HG03432 (cell line): ENCODE measurements at regions not wholly inside any gene's neighbourhood (a gene's known extent, or its start where the extent isn't known, plus 50 kb on each side); places are given as distances from the start of the nearest gene placed in this dataset.

Experiments used
- ATAC-seq: cut with Tn5 transposase; IDR thresholded peaks from one replicate; pipeline ENCODE4 v1.9.1; 2021; ENCODE audit warnings: mild to moderate bottlenecking, moderate library complexity; ENCODE audit not compliant: unreplicated experiment

- no peak for ATAC-seq
Observed at GRCh38 chr6:6780231-6780630, 191.7 kb downstream of the LY86 start.

- ATAC-seq: no peak
Observed at GRCh38 chr6:6781172-6781872, 192.8 kb downstream of the LY86 start.

GRCh38 chr6:6781873-6782227, 193.3 kb downstream of the LY86 start:
- no peak for ATAC-seq

GRCh38 chr6:6783721-6784120, 195.2 kb downstream of the LY86 start:
- no peak for ATAC-seq

GRCh38 chr6:6784514-6785162, 196.1 kb downstream of the LY86 start:
- ATAC-seq: no peak

GRCh38 chr6:6785163-6785521, 196.6 kb downstream of the LY86 start:
- ATAC-seq: no peak

- ATAC-seq: no peak
Observed at GRCh38 chr6:6788394-6789032, 200.0 kb downstream of the LY86 start.

GRCh38 chr6:6790393-6790792, 201.9 kb downstream of the LY86 start:
- ATAC-seq: no peak

GRCh38 chr6:6790891-6791290, 202.4 kb downstream of the LY86 start:
- no peak for ATAC-seq

- ATAC-seq: no peak
Observed at GRCh38 chr6:6793388-6794250, 205.1 kb downstream of the LY86 start.

GRCh38 chr6:6795393-6795792, 206.9 kb downstream of the LY86 start:
- ATAC-seq: no peak

- no peak for ATAC-seq
Observed at GRCh38 chr6:6796818-6797217, 208.3 kb downstream of the LY86 start.

GRCh38 chr6:6798448-6798860, 209.9 kb downstream of the LY86 start:
- ATAC-seq: peak; percentile 38

- ATAC-seq: no peak
Observed at GRCh38 chr6:6801005-6801335, 212.4 kb downstream of the LY86 start.

GRCh38 chr6:6801635-6802218, 213.2 kb downstream of the LY86 start:
- ATAC-seq: no peak

- ATAC-seq: peak; percentile 81
Observed at GRCh38 chr6:6803180-6803977, 214.9 kb downstream of the LY86 start.

- no peak for ATAC-seq
Observed at GRCh38 chr6:6804843-6805615, 216.5 kb downstream of the LY86 start.

- no peak for ATAC-seq
Observed at GRCh38 chr6:6806844-6807518, 218.5 kb downstream of the LY86 start.

- ATAC-seq: no peak
Observed at GRCh38 chr6:6808343-6808742, 219.8 kb downstream of the LY86 start.
